Embryonic facial prominence (tissue), 1 donor: ENCODE measurements at regions not wholly inside any gene's neighbourhood (a gene's known extent, or its start where the extent isn't known, plus 50 kb on each side); places are given as distances from the start of the nearest gene placed in this dataset.

ENCODE experiments used
- DNase-seq: peaks from one replicate; pipeline ENCODE4 v3.0.0-alpha.2; 2016; ENCODE audit errors: extremely low spot score

- DNase-seq, result no peak
These were observed 366.3 kb upstream of the IRX4 start for GRCh38 chr5:2249026-2249425.

- no peak for DNase-seq
These were observed 359.8 kb upstream of the IRX4 start for GRCh38 chr5:2242539-2242938.

- DNase-seq, result no peak
These were observed 359.1 kb upstream of the IRX4 start for GRCh38 chr5:2241842-2242241.

GRCh38 chr5:2240118-2240904 is 357.6 kb upstream of the IRX4 start:
- DNase-seq, result no peak

GRCh38 chr5:2239201-2239910 is 356.6 kb upstream of the IRX4 start:
- no peak for DNase-seq

- no peak for DNase-seq
These were observed 356.0 kb upstream of the IRX4 start for GRCh38 chr5:2238732-2239131.

- DNase-seq, result no peak
These were observed 344.7 kb upstream of the IRX4 start for GRCh38 chr5:2227433-2227832.

- DNase-seq, result no peak
These were observed 342.0 kb upstream of the IRX4 start for GRCh38 chr5:2224689-2225088.

- no peak for DNase-seq
These were observed 340.6 kb upstream of the IRX4 start for GRCh38 chr5:2223303-2223702.

GRCh38 chr5:2222246-2222992 is 339.7 kb upstream of the IRX4 start:
- DNase-seq, result no peak

GRCh38 chr5:2221450-2221849 is 338.7 kb upstream of the IRX4 start:
- DNase-seq, result no peak

- no peak for DNase-seq
These were observed 338.0 kb upstream of the IRX4 start for GRCh38 chr5:2220741-2221140.

- no peak for DNase-seq
These were observed 336.5 kb upstream of the IRX4 start for GRCh38 chr5:2219149-2219776.

GRCh38 chr5:2217219-2217618 is 334.5 kb upstream of the IRX4 start:
- DNase-seq, result no peak

- no peak for DNase-seq
These were observed 332.3 kb upstream of the IRX4 start for GRCh38 chr5:2214910-2215590.

- DNase-seq, result no peak
These were observed 330.5 kb upstream of the IRX4 start for GRCh38 chr5:2213121-2213730.

- DNase-seq, result no peak
These were observed 329.8 kb upstream of the IRX4 start for GRCh38 chr5:2212481-2212880.

- DNase-seq, result no peak
These were observed 325.5 kb upstream of the IRX4 start for GRCh38 chr5:2208239-2208544.

GRCh38 chr5:2207416-2208238 is 324.9 kb upstream of the IRX4 start:
- no peak for DNase-seq

- no peak for DNase-seq
These were observed 324.3 kb upstream of the IRX4 start for GRCh38 chr5:2207109-2207399.
